ENCODE measurements at regions not wholly inside any gene's neighbourhood (a gene's known extent, or its start where the extent isn't known, plus 50 kb on each side); places are given as distances from the start of the nearest gene placed in this dataset.

- TF ChIP-seq CTCF (IDR thresholded peaks at IDR 0.05; ENCODE audit: borderline replicate concordance) = no peak
- Histone ChIP-seq H3K27me3 (ENCODE audit: low read depth) (no peaks in the 10 kb centered on the region), H3K36me3 (no peaks in the 10 kb centered on the region), H3K4me1 (no peaks in the 10 kb centered on the region), H3K27ac (replicated peaks) (no peak overlapping the region), H3K9me3 (replicated peaks) (no peaks in the 10 kb centered on the region), H3K4me3 (no peak overlapping the region)
- intact Hi-C loops (cut with micrococcal nuclease) = no loop called here
- no peak for DNase-seq
Observed at GRCh38 chr2:30324245-30324908, 93.0 kb downstream of the LBH start.

- Histone ChIP-seq H3K36me3 (no peaks in the 10 kb centered on the region), H3K27me3 (ENCODE audit: low read depth) (no peaks in the 10 kb centered on the region), H3K4me3 (no peak overlapping the region), H3K9me3 (replicated peaks) (no peaks in the 10 kb centered on the region), H3K4me1 (no peaks in the 10 kb centered on the region), H3K27ac (replicated peaks) (no peak overlapping the region)
- TF ChIP-seq CTCF (IDR thresholded peaks at IDR 0.05; ENCODE audit: borderline replicate concordance) = no peak
- intact Hi-C loops (cut with micrococcal nuclease) = no loop called here
- DNase-seq = no peak
Observed at GRCh38 chr2:30325600-30326328, 94.4 kb downstream of the LBH start.

- H3K27ac ChIP-seq (replicated peaks) = no peak overlapping the region
- no peaks in the 10 kb centered on the region for H3K4me1 ChIP-seq
- H3K27me3 ChIP-seq (ENCODE audit: low read depth) = no peaks in the 10 kb centered on the region
- H3K9me3 ChIP-seq (replicated peaks) = no peaks in the 10 kb centered on the region
- no peak for TF ChIP-seq CTCF (IDR thresholded peaks at IDR 0.05; ENCODE audit: borderline replicate concordance)
- H3K4me3 ChIP-seq = no peak overlapping the region
- DNase-seq = no peak
- intact Hi-C loops (cut with micrococcal nuclease) = no loop called here
- no peaks in the 10 kb centered on the region for H3K36me3 ChIP-seq
Observed at GRCh38 chr2:30326497-30326896, 95.2 kb downstream of the LBH start.

GRCh38 chr2:30331038-30331437, 99.7 kb downstream of the LBH start:
- no peak overlapping the region for H3K27ac ChIP-seq (replicated peaks)
- no peaks in the 10 kb centered on the region for H3K36me3 ChIP-seq
- H3K27me3 ChIP-seq (ENCODE audit: low read depth) = no peaks in the 10 kb centered on the region
- H3K9me3 ChIP-seq (replicated peaks) = no peaks in the 10 kb centered on the region
- DNase-seq = no peak
- H3K4me3 ChIP-seq = no peak overlapping the region
- TF ChIP-seq CTCF (IDR thresholded peaks at IDR 0.05; ENCODE audit: borderline replicate concordance) = no peak
- H3K4me1 ChIP-seq = peaks cover 31% of the 10 kb centered on the region
- intact Hi-C loops (cut with micrococcal nuclease) = no loop called here

- H3K4me3 ChIP-seq = no peak overlapping the region
- no peaks in the 10 kb centered on the region for H3K9me3 ChIP-seq (replicated peaks)
- intact Hi-C loops (cut with micrococcal nuclease) = no loop called here
- no peak for DNase-seq
- no peaks in the 10 kb centered on the region for H3K36me3 ChIP-seq
- no peak for TF ChIP-seq CTCF (IDR thresholded peaks at IDR 0.05; ENCODE audit: borderline replicate concordance)
- H3K27me3 ChIP-seq (ENCODE audit: low read depth) = no peaks in the 10 kb centered on the region
- peaks cover 39% of the 10 kb centered on the region for H3K4me1 ChIP-seq
- H3K27ac ChIP-seq (replicated peaks) = no peak overlapping the region
Observed at GRCh38 chr2:30331869-30332268, 100.5 kb downstream of the LBH start.

Measured in left ventricle myocardium inferior (tissue), 1 donor.